Ishikawa (cell line): ENCODE measurements at regions not wholly inside any gene's neighbourhood (a gene's known extent, or its start where the extent isn't known, plus 50 kb on each side); places are given as distances from the start of the nearest gene placed in this dataset.

ENCODE experiments used
- CEBPB ChIP-seq: IDR thresholded peaks from 2 replicates; pipeline ENCODE4 v1.6.1; 2012
- CREB1 ChIP-seq: IDR thresholded peaks from 2 replicates; pipeline ENCODE4 v1.6.1; 2012; ENCODE audit warnings: low read depth
- EGR1 ChIP-seq: IDR thresholded peaks from 2 replicates; pipeline ENCODE4 v1.6.1; 2012
- EP300 ChIP-seq: IDR thresholded peaks from 2 replicates; pipeline ENCODE4 v1.6.1; 2012; ENCODE audit warnings: borderline replicate concordance
- FOXM1 ChIP-seq: IDR thresholded peaks from 2 replicates; pipeline ENCODE4 v1.6.1; 2012; ENCODE audit warnings: low read depth, borderline replicate concordance
- NFIC ChIP-seq: IDR thresholded peaks from 2 replicates; pipeline ENCODE4 v1.6.1; 2012
- RAD21 ChIP-seq: IDR thresholded peaks from 2 replicates; pipeline ENCODE4 v1.6.1; 2012; ENCODE audit warnings: low read depth
- TAF1 ChIP-seq: IDR thresholded peaks from 2 replicates; pipeline ENCODE4 v1.6.1; 2012; ENCODE audit warnings: low read depth, mild to moderate bottlenecking
- TCF12 ChIP-seq: IDR thresholded peaks from 2 replicates; pipeline ENCODE4 v1.6.1; 2012; ENCODE audit warnings: low read depth
- TEAD4 ChIP-seq: IDR thresholded peaks from 2 replicates; pipeline ENCODE4 v1.6.1; 2012
- YY1 ChIP-seq: IDR thresholded peaks from 2 replicates; pipeline ENCODE4 v1.6.1; 2012; ENCODE audit warnings: low read depth
- ZBTB7A ChIP-seq: IDR thresholded peaks from 2 replicates; pipeline ENCODE4 v1.6.1; 2012; ENCODE audit warnings: low read depth
- TF ChIP-seq, protein P1 (sequence below): IDR thresholded peaks from 2 replicates; pipeline ENCODE4 v1.6.1; 2012
- TF ChIP-seq, protein P2 (sequence below): IDR thresholded peaks from 2 replicates; pipeline ENCODE4 v1.6.1; 2012
- TF ChIP-seq, protein P3 (sequence below): IDR thresholded peaks from 2 replicates; pipeline ENCODE4 v1.6.1; 2012; ENCODE audit warnings: low read depth, mild to moderate bottlenecking

DNA sequence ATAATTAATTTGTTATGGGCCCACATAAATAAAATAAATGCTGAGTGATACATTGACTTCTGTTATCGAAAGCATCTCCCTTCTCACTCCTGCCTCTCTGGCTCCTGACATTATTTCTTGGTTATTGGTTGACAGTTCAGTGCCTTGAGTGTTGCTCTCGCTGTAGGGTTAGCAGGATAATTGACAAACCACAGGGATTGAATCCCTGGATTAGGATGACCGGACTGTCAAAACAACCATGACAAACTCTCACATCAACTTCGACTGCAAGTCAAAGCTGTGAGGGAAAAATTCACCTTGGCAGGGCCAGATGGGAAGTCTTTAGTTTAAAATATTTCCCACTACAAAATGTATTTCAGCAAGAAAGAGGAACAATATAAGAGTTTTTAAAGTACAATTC, 245.4 kb upstream of the TFAP2D start:
- TF ChIP-seq YY1 (no peak), FOXM1 (no peak), EGR1 (no peak), RAD21 (no peak), TEAD4 (no peak)
- TF ChIP-seq, protein P1, sequence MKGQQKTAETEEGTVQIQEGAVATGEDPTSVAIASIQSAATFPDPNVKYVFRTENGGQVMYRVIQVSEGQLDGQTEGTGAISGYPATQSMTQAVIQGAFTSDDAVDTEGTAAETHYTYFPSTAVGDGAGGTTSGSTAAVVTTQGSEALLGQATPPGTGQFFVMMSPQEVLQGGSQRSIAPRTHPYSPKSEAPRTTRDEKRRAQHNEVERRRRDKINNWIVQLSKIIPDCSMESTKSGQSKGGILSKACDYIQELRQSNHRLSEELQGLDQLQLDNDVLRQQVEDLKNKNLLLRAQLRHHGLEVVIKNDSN = no peak

DNA sequence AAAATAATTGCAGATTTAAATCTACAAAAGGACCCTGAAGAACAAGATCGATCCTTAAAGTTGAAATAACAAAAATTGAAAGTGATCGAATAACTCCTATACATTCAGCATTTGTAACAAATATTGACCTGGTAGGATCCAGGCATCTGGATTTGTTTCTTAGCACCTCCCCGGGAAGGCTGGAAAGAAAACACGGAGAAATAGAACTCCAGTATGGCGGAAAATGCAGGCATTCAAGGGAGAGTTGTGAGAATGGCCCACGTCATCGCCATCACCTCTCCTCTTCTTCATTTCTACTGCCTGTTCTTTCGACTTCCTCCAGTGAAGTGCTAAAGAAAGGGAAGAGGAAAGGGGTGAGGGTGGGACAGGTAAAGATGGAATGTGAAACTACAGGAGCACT, 242.3 kb upstream of the TFAP2D start:
- no peak for TF ChIP-seq ZBTB7A
- TF ChIP-seq NFIC = no peak
- no peak for TF ChIP-seq FOXM1
- TF ChIP-seq TEAD4 = no peak
- TF ChIP-seq TCF12 = no peak
- TF ChIP-seq, protein P1 = no peak
- TF ChIP-seq, protein P2, sequence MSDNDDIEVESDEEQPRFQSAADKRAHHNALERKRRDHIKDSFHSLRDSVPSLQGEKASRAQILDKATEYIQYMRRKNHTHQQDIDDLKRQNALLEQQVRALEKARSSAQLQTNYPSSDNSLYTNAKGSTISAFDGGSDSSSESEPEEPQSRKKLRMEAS = no peak
- no peak for TF ChIP-seq EGR1
- TF ChIP-seq, protein P3, sequence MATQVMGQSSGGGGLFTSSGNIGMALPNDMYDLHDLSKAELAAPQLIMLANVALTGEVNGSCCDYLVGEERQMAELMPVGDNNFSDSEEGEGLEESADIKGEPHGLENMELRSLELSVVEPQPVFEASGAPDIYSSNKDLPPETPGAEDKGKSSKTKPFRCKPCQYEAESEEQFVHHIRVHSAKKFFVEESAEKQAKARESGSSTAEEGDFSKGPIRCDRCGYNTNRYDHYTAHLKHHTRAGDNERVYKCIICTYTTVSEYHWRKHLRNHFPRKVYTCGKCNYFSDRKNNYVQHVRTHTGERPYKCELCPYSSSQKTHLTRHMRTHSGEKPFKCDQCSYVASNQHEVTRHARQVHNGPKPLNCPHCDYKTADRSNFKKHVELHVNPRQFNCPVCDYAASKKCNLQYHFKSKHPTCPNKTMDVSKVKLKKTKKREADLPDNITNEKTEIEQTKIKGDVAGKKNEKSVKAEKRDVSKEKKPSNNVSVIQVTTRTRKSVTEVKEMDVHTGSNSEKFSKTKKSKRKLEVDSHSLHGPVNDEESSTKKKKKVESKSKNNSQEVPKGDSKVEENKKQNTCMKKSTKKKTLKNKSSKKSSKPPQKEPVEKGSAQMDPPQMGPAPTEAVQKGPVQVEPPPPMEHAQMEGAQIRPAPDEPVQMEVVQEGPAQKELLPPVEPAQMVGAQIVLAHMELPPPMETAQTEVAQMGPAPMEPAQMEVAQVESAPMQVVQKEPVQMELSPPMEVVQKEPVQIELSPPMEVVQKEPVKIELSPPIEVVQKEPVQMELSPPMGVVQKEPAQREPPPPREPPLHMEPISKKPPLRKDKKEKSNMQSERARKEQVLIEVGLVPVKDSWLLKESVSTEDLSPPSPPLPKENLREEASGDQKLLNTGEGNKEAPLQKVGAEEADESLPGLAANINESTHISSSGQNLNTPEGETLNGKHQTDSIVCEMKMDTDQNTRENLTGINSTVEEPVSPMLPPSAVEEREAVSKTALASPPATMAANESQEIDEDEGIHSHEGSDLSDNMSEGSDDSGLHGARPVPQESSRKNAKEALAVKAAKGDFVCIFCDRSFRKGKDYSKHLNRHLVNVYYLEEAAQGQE = no peak
- TF ChIP-seq YY1 = no peak
- no peak for TF ChIP-seq CREB1
- no peak for TF ChIP-seq EP300
- TF ChIP-seq CEBPB = no peak
- no peak for TF ChIP-seq TAF1
- TF ChIP-seq RAD21 = no peak

DNA sequence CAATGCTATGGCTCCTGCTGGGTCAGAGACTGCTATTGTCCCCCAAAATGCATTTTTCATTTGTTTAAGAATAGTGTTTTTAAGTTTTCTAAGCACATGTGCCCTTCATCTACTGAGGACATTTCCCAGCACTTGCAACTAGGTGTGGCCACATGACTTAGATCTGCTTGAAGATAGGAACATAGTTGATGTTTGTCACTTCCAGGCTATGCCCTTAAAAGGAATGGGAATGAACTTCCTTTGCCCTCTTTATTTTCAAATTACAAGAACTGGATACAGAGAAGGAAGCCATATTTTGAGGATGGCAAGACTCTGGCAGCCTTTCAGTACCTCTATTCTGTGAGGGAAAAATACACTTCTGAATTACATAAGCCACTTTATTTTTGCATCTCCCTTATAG, 203.0 kb upstream of the TFAP2D start:
- TF ChIP-seq EP300 (no peak), YY1 (no peak), RAD21 (no peak), TCF12 (no peak), CREB1 (no peak), TAF1 (no peak)

DNA sequence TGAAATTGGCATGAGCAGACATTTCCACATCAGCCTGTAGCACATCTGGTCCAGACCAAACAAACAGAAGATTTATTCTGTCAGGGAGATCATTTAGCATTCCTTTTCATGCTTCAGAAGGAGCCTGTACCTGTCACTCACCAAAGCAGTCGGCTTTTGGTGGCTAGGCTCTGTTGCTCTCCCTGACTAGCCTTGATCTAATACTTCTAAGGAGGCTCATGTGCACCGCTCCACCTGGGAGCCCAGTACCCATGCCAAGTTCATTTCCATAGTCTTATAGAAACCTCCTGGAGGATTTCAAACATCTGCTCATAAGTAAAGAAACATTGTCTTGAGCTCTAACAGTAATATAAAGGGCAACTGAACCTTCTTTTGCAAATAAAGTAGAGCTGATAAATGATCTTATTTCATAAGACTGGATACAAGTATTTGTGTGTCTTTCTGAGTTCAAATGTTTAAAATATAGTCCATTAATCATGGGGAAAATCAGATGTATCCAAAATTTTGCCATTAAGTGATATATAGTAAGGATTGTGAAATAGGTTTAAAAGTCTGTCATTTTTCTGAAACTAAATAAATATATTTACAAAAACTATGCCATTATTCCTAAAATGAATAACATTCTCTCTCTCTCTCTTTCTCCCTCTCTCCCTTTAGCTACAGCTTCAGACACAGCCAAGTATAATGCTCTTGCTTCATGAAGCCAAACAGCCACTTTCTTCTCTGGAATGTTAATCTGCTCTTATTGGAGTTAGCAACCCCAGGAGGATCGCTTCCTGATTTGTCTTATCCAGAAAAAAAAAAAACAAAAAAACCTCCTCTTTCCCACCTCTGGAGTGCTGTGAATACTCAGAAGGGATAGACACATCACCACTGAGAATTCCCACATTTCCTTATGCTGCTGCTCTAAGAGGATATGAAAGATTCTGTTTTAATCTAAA, 192.7 kb upstream of the TFAP2D start:
- TF ChIP-seq EP300 (no peak), TEAD4 (no peak), TCF12 (no peak), CEBPB (no peak), YY1 (no peak)
- TF ChIP-seq, protein P3 = no peak

DNA sequence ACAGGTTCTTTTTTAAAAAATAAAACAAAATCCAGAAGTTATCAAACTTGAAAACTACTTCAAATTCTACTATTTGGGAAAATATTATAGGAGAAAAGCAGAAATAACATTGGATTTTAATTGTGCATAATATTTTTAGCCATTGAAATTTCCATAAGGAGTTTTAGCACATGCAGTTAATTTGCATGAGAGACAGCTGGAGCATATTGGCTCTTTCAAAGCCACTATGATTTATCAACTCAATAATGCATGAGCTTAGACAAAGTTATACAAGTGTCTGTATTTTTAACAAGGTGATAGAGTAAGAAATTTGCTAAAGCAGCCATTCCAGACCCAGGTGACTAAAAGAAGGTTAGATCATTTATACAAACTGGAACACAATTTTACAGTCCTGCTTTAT, 189.0 kb upstream of the TFAP2D start:
- no peak for TF ChIP-seq YY1
- no peak for TF ChIP-seq TCF12
- TF ChIP-seq EP300 = no peak
- TF ChIP-seq TAF1 = no peak
- no peak for TF ChIP-seq NFIC
- no peak for TF ChIP-seq TEAD4
- TF ChIP-seq EGR1 = no peak
- TF ChIP-seq RAD21 = no peak
- TF ChIP-seq, protein P3 = no peak
- TF ChIP-seq, protein P2 = no peak
- TF ChIP-seq CREB1 = no peak
- no peak for TF ChIP-seq ZBTB7A
- no peak for TF ChIP-seq CEBPB
- TF ChIP-seq, protein P1 = no peak
- no peak for TF ChIP-seq FOXM1
